Mucosa of descending colon (tissue), 3 donors: ENCODE measurements at regions not wholly inside any gene's neighbourhood (a gene's known extent, or its start where the extent isn't known, plus 50 kb on each side); places are given as distances from the start of the nearest gene placed in this dataset.

Experiments
- ATAC-seq: fragments of 200-7000 bp; cut with Tn5 transposase; one replicate; pipeline ENCODE4 v1.9.1; 2020; ENCODE audit warnings: mild to moderate bottlenecking, moderate library complexity
- DNase-seq, 3 donors: peaks; one replicate each; pipeline ENCODE4 v3.0.0-alpha.2; 2020
- H3K36me3 ChIP-seq: fragments of 200-600 bp; one replicate; pipeline ENCODE4 v1.8.0; 2021; ENCODE audit warnings: low read depth, mild to moderate bottlenecking
- H3K4me1 ChIP-seq: fragments of 200-600 bp; one replicate; pipeline ENCODE4 v1.8.0; 2021; ENCODE audit warnings: low read depth, mild to moderate bottlenecking
- H3K4me3 ChIP-seq: fragments of 200-600 bp; one replicate; pipeline ENCODE4 v1.8.0; 2021; ENCODE audit warnings: mild to moderate bottlenecking
- H3K9me3 ChIP-seq: fragments of 200-600 bp; one replicate; pipeline ENCODE4 v1.8.0; 2021; ENCODE audit warnings: mild to moderate bottlenecking
- CTCF ChIP-seq: fragments of 200-600 bp; IDR thresholded peaks from one replicate; pipeline ENCODE4 v1.8.0; 2022; ENCODE audit warnings: antibody characterized with exemption, mild to moderate bottlenecking
- intact Hi-C, 2 donors: fragments of 100-400 bp; cut with DNase I in 1 of 2; cut with micrococcal nuclease in 1 of 2; formaldehyde crosslinking; loops; one replicate each; pipeline versions ENCODE4 v1.11.0 to v1.11.1; 2022; cut with DNase I, micrococcal nuclease
- donor health status: DM: no; HTN: no; CAD: no; lungs with moderate emphysema.
- donor health status: DM: no; HTN: no; CAD: no.
- donor health status: DM: no; HTN: yes; CAD: no.

- intact Hi-C loops, result no loop called here
- Histone ChIP-seq H3K9me3 (no peaks in the 10 kb centered on the region), H3K36me3 (no peaks in the 10 kb centered on the region), H3K4me3 (no peak overlapping the region), H3K4me1 (peaks cover 8% of the 10 kb centered on the region)
- DNase-seq (peak; percentile 87 to 94 (median 93)), ATAC-seq (peak; percentile 99)
- peak; percentile 73 for TF ChIP-seq CTCF
These were observed 118.3 kb upstream of the SIRPA start for GRCh38 chr20:1776681-1777475.

GRCh38 chr20:1775117-1775516 is 117.5 kb upstream of the SIRPG start:
- no peak for DNase-seq
- ATAC-seq, result no peak
- Histone ChIP-seq H3K9me3 (no peaks in the 10 kb centered on the region), H3K4me3 (no peak overlapping the region), H3K36me3 (no peaks in the 10 kb centered on the region), H3K4me1 (peaks cover 8% of the 10 kb centered on the region)
- no peak for TF ChIP-seq CTCF
- intact Hi-C loops, result no loop called here

GRCh38 chr20:1774479-1774878 is 116.9 kb upstream of the SIRPG start:
- intact Hi-C loops, result no loop called here
- H3K9me3 ChIP-seq, result no peaks in the 10 kb centered on the region
- no peak for ATAC-seq
- no peak for DNase-seq
- peaks cover 8% of the 10 kb centered on the region for H3K4me1 ChIP-seq
- TF ChIP-seq CTCF, result no peak
- H3K4me3 ChIP-seq, result no peak overlapping the region
- H3K36me3 ChIP-seq, result no peaks in the 10 kb centered on the region

GRCh38 chr20:1773816-1774215 is 116.2 kb upstream of the SIRPG start:
- Histone ChIP-seq H3K4me1 (peaks cover 8% of the 10 kb centered on the region), H3K4me3 (no peak overlapping the region), H3K36me3 (no peaks in the 10 kb centered on the region), H3K9me3 (no peaks in the 10 kb centered on the region)
- ATAC-seq (no peak), DNase-seq (no peak)
- TF ChIP-seq CTCF, result no peak
- intact Hi-C loops, result no loop called here

GRCh38 chr20:1769491-1769890 is 111.9 kb upstream of the SIRPG start:
- no peaks in the 10 kb centered on the region for H3K4me1 ChIP-seq
- H3K4me3 ChIP-seq, result no peak overlapping the region
- no peak for ATAC-seq
- no peaks in the 10 kb centered on the region for H3K9me3 ChIP-seq
- H3K36me3 ChIP-seq, result no peaks in the 10 kb centered on the region
- intact Hi-C loops, result no loop called here
- no peak for TF ChIP-seq CTCF
- no peak for DNase-seq
